ENCODE measurements at regions not wholly inside any gene's neighbourhood (a gene's known extent, or its start where the extent isn't known, plus 50 kb on each side); places are given as distances from the start of the nearest gene placed in this dataset.

DNA sequence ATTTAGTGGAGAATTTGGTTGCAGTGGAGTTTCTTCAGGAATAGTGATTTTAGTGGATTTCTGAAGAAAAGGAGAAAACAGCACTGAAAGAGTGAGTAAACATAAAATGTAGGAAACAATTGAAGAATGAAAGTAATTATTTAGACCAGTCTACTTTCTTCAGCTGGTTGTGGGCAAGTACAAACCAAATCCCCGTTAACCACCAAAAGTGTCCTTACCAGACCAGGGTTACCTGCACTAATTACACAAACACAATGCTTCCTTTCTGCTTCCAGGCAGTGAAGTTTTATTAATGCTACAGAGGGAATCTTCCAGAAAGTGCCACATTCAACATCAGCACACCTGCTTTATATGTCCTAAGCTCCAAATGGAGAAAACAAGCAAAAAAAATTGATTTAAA, 248.0 kb upstream of the TBC1D5 start:
- FAIRE-seq, result no peak
- 92% methylated on average over 1 of the region's 1 CpG; no CpG with 5 or more reads in 1 of the 2 experiments for WGBS, 2 experiments (ENCODE audit: extremely low coverage in 1 of 2, insufficient coverage in 1 of 2, insufficient read length in 1 of 2, insufficient replicate concordance in 2 of 2, low coverage in 1 of 2, low lambda C conversion rate in 2 of 2, missing lambda C conversion rate in 1 of 2)

More for the DNA sequence above, 248.0 kb upstream of the TBC1D5 start:
- Histone ChIP-seq H3K9ac (replicated peaks in 1 of 4; ENCODE audit: extremely low read depth in 1 of 4, low read depth in 3 of 4, low read length in 3 of 4) (no peak overlapping the region), H3K27me3 (replicated peaks in 1 of 4; ENCODE audit: control insufficient read depth in 3 of 4, extremely low read depth in 1 of 4, insufficient read depth in 3 of 4, low read length in 3 of 4) (no peaks in the 10 kb centered on the region), H4K5ac (ENCODE audit: insufficient read length, low read depth, low read length) (no peak overlapping the region), H2AFZ (ENCODE audit: low read length) (no peak overlapping the region), H2BK20ac (ENCODE audit: low read length) (no peak overlapping the region), H2BK120ac (replicated peaks; ENCODE audit: low read depth, low read length) (no peak overlapping the region), H2BK5ac (ENCODE audit: low read depth, low read length) (no peak overlapping the region), H3K23me2 (ENCODE audit: low read depth, low read length) (no peaks in the 10 kb centered on the region), H3K18ac (ENCODE audit: extremely low read depth, low read length) (no peak overlapping the region), H3K9me3 (ENCODE audit: insufficient read depth in 2 of 2, low read depth in 1 of 2, low read length in 1 of 2) (no peaks in the 10 kb centered on the region), H2BK15ac (ENCODE audit: low read length) (no peak overlapping the region), H3K79me1 (ENCODE audit: low read depth, low read length) (no peaks in the 10 kb centered on the region; the same call in 1 of the 2 replicates), H4K91ac (replicated peaks; ENCODE audit: insufficient read length, low read length) (no peak overlapping the region), H3K56ac (replicated peaks; ENCODE audit: insufficient read length, low read depth, low read length) (no peak overlapping the region), H3K4me3 (ENCODE audit: extremely low read depth in 1 of 4, insufficient read depth in 2 of 4, low read depth in 3 of 4, low read length in 4 of 4) (no peak overlapping the region), H3K36me3 (ENCODE audit: control insufficient read depth in 2 of 4, insufficient read depth in 4 of 4, low read length in 3 of 4) (no peaks in the 10 kb centered on the region), H3K4ac (replicated peaks; ENCODE audit: insufficient read length, low read depth, low read length) (no peak overlapping the region), H4K20me1 (replicated peaks in 1 of 2; ENCODE audit: control insufficient read depth in 1 of 2, insufficient read depth in 2 of 2, low read length in 2 of 2) (no peaks in the 10 kb centered on the region), H3K4me1 (replicated peaks in 1 of 4; ENCODE audit: control insufficient read depth in 3 of 4, insufficient read depth in 4 of 4, low read length in 3 of 4) (no peaks in the 10 kb centered on the region), H3K14ac (ENCODE audit: insufficient read length) (no peak overlapping the region), H3K4me2 (ENCODE audit: insufficient read depth in 1 of 2, low read depth in 2 of 2, low read length in 2 of 2) (no peak overlapping the region), H2BK12ac (ENCODE audit: low read depth, low read length) (no peak overlapping the region), H3K27ac (ENCODE audit: low read depth, low read length) (no peak overlapping the region), H2AK5ac (ENCODE audit: low read depth, low read length) (no peak overlapping the region), H3K23ac (ENCODE audit: insufficient read length) (no peak overlapping the region), H4K8ac (ENCODE audit: extremely low read depth, insufficient read depth, low read length) (no peak overlapping the region), H3K79me2 (ENCODE audit: control insufficient read depth in 1 of 2, insufficient read depth in 2 of 2, low read length in 2 of 2) (no peaks in the 10 kb centered on the region)
- ChIA-PET POLR2A (ENCODE audit: partially characterized antibody) (no interaction called here), CTCF (ENCODE audit: partially characterized antibody) (interaction anchor here (1.3 kb wide), 1 partner anchor 96 kb away, joined by 3 read pairs; no protein-coding TSS in a partner anchor)
- no peak for DNase-seq (ENCODE audit: low read depth in 1 of 2, low spot score in 2 of 2)
- TF ChIP-seq SP1 (IDR thresholded peaks at IDR 0.05; ENCODE audit: low read depth, low read length), result no peak
- no peak for TF ChIP-seq CREB1 (IDR thresholded peaks at IDR 0.05)
- TF ChIP-seq, protein P1, sequence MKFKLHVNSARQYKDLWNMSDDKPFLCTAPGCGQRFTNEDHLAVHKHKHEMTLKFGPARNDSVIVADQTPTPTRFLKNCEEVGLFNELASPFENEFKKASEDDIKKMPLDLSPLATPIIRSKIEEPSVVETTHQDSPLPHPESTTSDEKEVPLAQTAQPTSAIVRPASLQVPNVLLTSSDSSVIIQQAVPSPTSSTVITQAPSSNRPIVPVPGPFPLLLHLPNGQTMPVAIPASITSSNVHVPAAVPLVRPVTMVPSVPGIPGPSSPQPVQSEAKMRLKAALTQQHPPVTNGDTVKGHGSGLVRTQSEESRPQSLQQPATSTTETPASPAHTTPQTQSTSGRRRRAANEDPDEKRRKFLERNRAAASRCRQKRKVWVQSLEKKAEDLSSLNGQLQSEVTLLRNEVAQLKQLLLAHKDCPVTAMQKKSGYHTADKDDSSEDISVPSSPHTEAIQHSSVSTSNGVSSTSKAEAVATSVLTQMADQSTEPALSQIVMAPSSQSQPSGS (IDR thresholded peaks at IDR 0.05; ENCODE audit: low read length), result no peak
- no peak for TF ChIP-seq HDAC6 (IDR thresholded peaks at IDR 0.05; ENCODE audit: low read depth, low read length)
- TF ChIP-seq GABPA (IDR thresholded peaks at IDR 0.05; ENCODE audit: borderline replicate concordance, insufficient read depth, low read length), result no peak
- no peak for TF ChIP-seq SUZ12 (IDR thresholded peaks at IDR 0.05; ENCODE audit: low read length)
- TF ChIP-seq POU5F1 (IDR thresholded peaks at IDR 0.05; ENCODE audit: low read depth, low read length), result no peak

Measured in H1 (cell line).